Tibial nerve (tissue), 3 donors: ENCODE measurements at regions not wholly inside any gene's neighbourhood (a gene's known extent, or its start where the extent isn't known, plus 50 kb on each side); places are given as distances from the start of the nearest gene placed in this dataset.

Experiments used
- CTCF ChIP-seq, 5 experiments: fragments of 200-600 bp in 3 of 5; fragments of 450-650 bp in 2 of 5; sonication (generic) in 3 of 5; IDR thresholded peaks; one replicate each; pipeline ENCODE4 v1.5.1; 2016 to 2019; ENCODE audit warnings: antibody characterized with exemption in 5 of 5, mild to moderate bottlenecking in 3 of 5, moderate library complexity in 2 of 5
- POLR2A ChIP-seq, 2 donors: fragments of 450-650 bp; IDR thresholded peaks; one replicate each; pipeline ENCODE4 v1.6.1; 2017; ENCODE audit warnings: antibody characterized with exemption in 2 of 2, mild to moderate bottlenecking in 2 of 2, moderate library complexity in 2 of 2

- TF ChIP-seq CTCF (IDR thresholded peaks at IDR 0.05) (no peak), POLR2A (IDR thresholded peaks at IDR 0.05) (no peak)
Measured at GRCh38 chr15:92706201-92706600, 50.6 kb upstream of the FAM174B start.
